H9 (cell line): ENCODE measurements at regions not wholly inside any gene's neighbourhood (a gene's known extent, or its start where the extent isn't known, plus 50 kb on each side); places are given as distances from the start of the nearest gene placed in this dataset.

Experiments used
- DNase-seq: peaks from one replicate; pipeline ENCODE4 v3.0.0-alpha.2; 2017
- H2AFZ ChIP-seq: one replicate; pipeline ENCODE4 v1.6.1; 2013; ENCODE audit warnings: mild to moderate bottlenecking, low read length, control low read depth, moderate library complexity
- H2AK5ac ChIP-seq: 2 replicates; pipeline ENCODE4 v1.6.1; 2013; ENCODE audit warnings: low read length, control low read depth, mixed read lengths; ENCODE audit not compliant: insufficient read length
- H2BK120ac ChIP-seq: one replicate; pipeline ENCODE4 v1.6.1; 2013; ENCODE audit warnings: low read depth, mild to moderate bottlenecking, low read length, control low read depth, inconsistent platforms; ENCODE audit not compliant: poor library complexity, severe bottlenecking
- H2BK12ac ChIP-seq: 2 replicates; pipeline ENCODE4 v1.6.1; 2013; ENCODE audit warnings: low read length, control low read depth, mixed read lengths, low read depth; ENCODE audit not compliant: insufficient read length
- H2BK15ac ChIP-seq: 2 replicates; pipeline ENCODE4 v1.6.1; 2013; ENCODE audit warnings: low read depth, low read length, control low read depth
- H2BK20ac ChIP-seq: one replicate; pipeline ENCODE4 v1.6.1; 2013; ENCODE audit warnings: low read depth, mild to moderate bottlenecking, low read length, control low read depth, inconsistent platforms; ENCODE audit not compliant: poor library complexity, severe bottlenecking
- H2BK5ac ChIP-seq: 2 replicates; pipeline ENCODE4 v1.6.1; 2013; ENCODE audit warnings: low read length, control low read depth, mixed read lengths; ENCODE audit not compliant: insufficient read length
- H3K14ac ChIP-seq: 2 replicates; pipeline ENCODE4 v1.6.1; 2013; ENCODE audit warnings: low read length, control low read depth; ENCODE audit not compliant: insufficient read depth
- H3K18ac ChIP-seq: 2 replicates; pipeline ENCODE4 v1.6.1; 2013; ENCODE audit warnings: low read depth, mild to moderate bottlenecking, mixed read lengths, low read length, control low read depth; ENCODE audit not compliant: insufficient read length
- H3K23ac ChIP-seq: 2 replicates; pipeline ENCODE4 v1.6.1; 2013; ENCODE audit warnings: low read length, control low read depth, mixed read lengths, low read depth; ENCODE audit not compliant: insufficient read length
- H3K23me2 ChIP-seq: 2 replicates; pipeline ENCODE4 v1.6.1; 2013; ENCODE audit warnings: low read depth, mild to moderate bottlenecking, mixed read lengths, low read length, control low read depth; ENCODE audit not compliant: insufficient read length, poor library complexity, severe bottlenecking
- H3K27ac ChIP-seq: 2 replicates; pipeline ENCODE4 v1.5.1; 2013; ENCODE audit warnings: low read length, control low read depth, mixed read lengths, low read depth; ENCODE audit not compliant: insufficient read length
- H3K27me3 ChIP-seq: 2 replicates; pipeline ENCODE4 v1.6.1; 2013; ENCODE audit warnings: low read length, control low read depth, inconsistent platforms; ENCODE audit not compliant: insufficient read depth
- H3K4ac ChIP-seq: 2 replicates; pipeline ENCODE4 v1.6.1; 2013; ENCODE audit warnings: low read depth, mild to moderate bottlenecking, control low read depth, inconsistent platforms, low read length, moderate library complexity
- H3K4me1 ChIP-seq: 2 replicates; pipeline ENCODE4 v1.6.1; 2013; ENCODE audit warnings: low read length, control low read depth, inconsistent platforms; ENCODE audit not compliant: insufficient read depth
- H3K4me2 ChIP-seq: 2 replicates; pipeline ENCODE4 v1.6.1; 2013; ENCODE audit warnings: low read length, control low read depth, mixed read lengths; ENCODE audit not compliant: insufficient read length, insufficient read depth
- H3K56ac ChIP-seq: 2 replicates; pipeline ENCODE4 v1.6.1; 2013; ENCODE audit warnings: low read depth, mild to moderate bottlenecking, mixed read lengths, low read length, control low read depth; ENCODE audit not compliant: insufficient read length
- H3K79me1 ChIP-seq: 2 replicates; pipeline ENCODE4 v1.6.1; 2013; ENCODE audit warnings: low read depth, mild to moderate bottlenecking, moderate library complexity, low read length, control low read depth, inconsistent platforms; ENCODE audit not compliant: insufficient read depth, poor library complexity, severe bottlenecking
- H3K79me2 ChIP-seq: 2 replicates; pipeline ENCODE4 v1.6.1; 2013; ENCODE audit warnings: low read length, control low read depth, inconsistent platforms; ENCODE audit not compliant: insufficient read depth
- H3K9ac ChIP-seq: 2 replicates; pipeline ENCODE4 v1.6.1; 2013; ENCODE audit warnings: low read length, control low read depth, mixed read lengths; ENCODE audit not compliant: insufficient read length; ENCODE audit errors: extremely low read depth
- H3K9me3 ChIP-seq: one replicate; pipeline ENCODE4 v1.6.1; 2013; ENCODE audit warnings: low read depth, low read length, inconsistent platforms; ENCODE audit not compliant: control insufficient read depth
- H3T11ph ChIP-seq: one replicate; pipeline ENCODE4 v1.6.1; 2013; ENCODE audit warnings: mild to moderate bottlenecking, low read length, control low read depth, inconsistent platforms
- H4K20me1 ChIP-seq: one replicate; pipeline ENCODE4 v1.6.1; 2013; ENCODE audit not compliant: control insufficient read depth, insufficient read length, insufficient read depth
- H4K5ac ChIP-seq: 2 replicates; pipeline ENCODE4 v1.6.1; 2013; ENCODE audit warnings: low read depth, mild to moderate bottlenecking, mixed read lengths, low read length, control low read depth; ENCODE audit not compliant: insufficient read length
- H4K8ac ChIP-seq: replicated peaks from 2 replicates; pipeline ENCODE4 v1.6.1; 2013; ENCODE audit warnings: low read length, control low read depth, mixed read lengths, low read depth; ENCODE audit not compliant: insufficient read length
- H4K91ac ChIP-seq: 2 replicates; pipeline ENCODE4 v1.6.1; 2013; ENCODE audit warnings: low read depth, mild to moderate bottlenecking, moderate library complexity, mixed read lengths, low read length, control low read depth; ENCODE audit not compliant: insufficient read length
- H3K27ac Mint-ChIP-seq, 3 experiments: 2 replicates in 2 of 3; 3 replicates in 1 of 3; pipeline ENCODE4 v1.8.0; 2020 to 2021; ENCODE audit warnings: mixed read lengths in 3 of 3, mild to moderate bottlenecking in 1 of 3, moderate library complexity in 1 of 3
- H3K27me3 Mint-ChIP-seq: 2 replicates; pipeline ENCODE4 v1.8.0; 2021; ENCODE audit warnings: low read depth, mild to moderate bottlenecking, moderate library complexity, mixed read lengths
- H3K36me3 Mint-ChIP-seq, 3 experiments: 2 replicates in 2 of 3; 3 replicates in 1 of 3; pipeline ENCODE4 v1.8.0; 2020 to 2021; ENCODE audit warnings: low read depth in 3 of 3, mixed read lengths in 3 of 3; ENCODE audit not compliant: insufficient read depth in 1 of 3
- H3K4me1 Mint-ChIP-seq, 2 experiments: 2 replicates each; pipeline ENCODE4 v1.8.0; 2020; ENCODE audit warnings: mixed read lengths in 2 of 2
- H3K4me3 Mint-ChIP-seq, 2 experiments: 2 replicates in 1 of 2; 3 replicates in 1 of 2; pipeline ENCODE4 v1.8.0; 2020 to 2021; ENCODE audit warnings: mild to moderate bottlenecking in 2 of 2, mixed read lengths in 2 of 2, moderate library complexity in 1 of 2
- H3K9me3 Mint-ChIP-seq, 2 experiments: 2 replicates in 1 of 2; 3 replicates in 1 of 2; pipeline ENCODE4 v1.8.0; 2020; ENCODE audit warnings: mild to moderate bottlenecking in 2 of 2, mixed read lengths in 2 of 2, moderate library complexity in 1 of 2
- WGBS: extraction: QIAGEN DNeasy Blood & Tissue Kit; methylation state at CpG from one replicate; pipeline ENCODE4 v1.1.7; 2013; ENCODE audit warnings: missing lambda C conversion rate, low lambda C conversion rate, mixed read lengths; ENCODE audit not compliant: insufficient read length; ENCODE audit errors: extremely low coverage; 5-methylcytosine and 5-hydroxymethylcytosine counted together
- TF ChIP-seq, protein P1 (sequence below): fragments of 200-600 bp; sonication (generic); conservative IDR thresholded peaks from 3 replicates; pipeline ENCODE4 v1.8.0; 2021; ENCODE audit warnings: antibody characterized with exemption, mild to moderate bottlenecking

DNA sequence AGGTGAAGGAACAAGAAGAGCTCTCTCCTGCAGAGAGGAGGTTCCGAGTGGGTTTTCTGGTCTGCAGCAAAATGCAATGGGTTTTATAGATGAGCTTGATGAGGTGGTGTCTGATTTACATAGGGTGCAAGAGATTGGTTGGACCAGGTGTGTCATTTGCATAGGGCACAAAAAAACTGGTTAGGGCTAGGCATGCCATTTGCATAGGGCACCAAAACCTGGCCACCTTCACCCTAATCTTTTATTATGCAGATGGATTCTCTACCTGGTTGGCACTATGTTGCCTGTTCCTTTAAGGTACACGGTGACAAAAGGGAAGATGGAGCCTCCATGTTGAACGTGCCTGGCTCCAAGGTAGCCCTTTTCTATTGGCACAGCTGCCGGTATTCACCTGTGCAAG, 94.5 kb upstream of the PRKX start:
- Mint-ChIP-seq H3K9me3 (no peaks in the 10 kb centered on the region), H3K4me1 (peaks cover 39 to 55% of the 10 kb centered on the region in 2 experiments), H3K36me3 (no peaks in the 10 kb centered on the region; a peak in 1 of 7 replicates), H3K27me3 (no peaks in the 10 kb centered on the region; the same call in none of the 2 replicates), H3K27ac (no peak overlapping the region; a peak in 2 of 7 replicates), H3K4me3 (no peak overlapping the region)
- Histone ChIP-seq H3K4ac (no peak overlapping the region), H4K20me1 (no peaks in the 10 kb centered on the region), H2AFZ (no peak overlapping the region), H4K5ac (no peak overlapping the region), H2AK5ac (no peak overlapping the region), H2BK12ac (no peak overlapping the region), H2BK15ac (no peak overlapping the region), H4K91ac (no peak overlapping the region), H3K27me3 (no peaks in the 10 kb centered on the region), H3K9ac (no peak overlapping the region), H3K18ac (no peak overlapping the region), H2BK120ac (no peak overlapping the region), H2BK20ac (no peak overlapping the region), H3K9me3 (no peaks in the 10 kb centered on the region), H3K4me1 (peaks cover 2% of the 10 kb centered on the region; the same call in 1 of the 2 replicates), H3K23ac (no peak overlapping the region), H3K56ac (no peak overlapping the region), H2BK5ac (no peak overlapping the region), H3K79me2 (no peaks in the 10 kb centered on the region), H3K4me2 (peak overlapping the region; percentile 16), H3K14ac (no peak overlapping the region), H3T11ph (no peak overlapping the region), H3K79me1 (no peaks in the 10 kb centered on the region), H3K27ac (no peak overlapping the region), H4K8ac (no peak overlapping the region), H3K23me2 (no peaks in the 10 kb centered on the region)
- no CpG with 5 or more reads among the region's 4 CpGs for WGBS
- TF ChIP-seq, protein P1, sequence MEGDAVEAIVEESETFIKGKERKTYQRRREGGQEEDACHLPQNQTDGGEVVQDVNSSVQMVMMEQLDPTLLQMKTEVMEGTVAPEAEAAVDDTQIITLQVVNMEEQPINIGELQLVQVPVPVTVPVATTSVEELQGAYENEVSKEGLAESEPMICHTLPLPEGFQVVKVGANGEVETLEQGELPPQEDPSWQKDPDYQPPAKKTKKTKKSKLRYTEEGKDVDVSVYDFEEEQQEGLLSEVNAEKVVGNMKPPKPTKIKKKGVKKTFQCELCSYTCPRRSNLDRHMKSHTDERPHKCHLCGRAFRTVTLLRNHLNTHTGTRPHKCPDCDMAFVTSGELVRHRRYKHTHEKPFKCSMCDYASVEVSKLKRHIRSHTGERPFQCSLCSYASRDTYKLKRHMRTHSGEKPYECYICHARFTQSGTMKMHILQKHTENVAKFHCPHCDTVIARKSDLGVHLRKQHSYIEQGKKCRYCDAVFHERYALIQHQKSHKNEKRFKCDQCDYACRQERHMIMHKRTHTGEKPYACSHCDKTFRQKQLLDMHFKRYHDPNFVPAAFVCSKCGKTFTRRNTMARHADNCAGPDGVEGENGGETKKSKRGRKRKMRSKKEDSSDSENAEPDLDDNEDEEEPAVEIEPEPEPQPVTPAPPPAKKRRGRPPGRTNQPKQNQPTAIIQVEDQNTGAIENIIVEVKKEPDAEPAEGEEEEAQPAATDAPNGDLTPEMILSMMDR: no peak
- no peak for DNase-seq
